ENCODE measurements at regions not wholly inside any gene's neighbourhood (a gene's known extent, or its start where the extent isn't known, plus 50 kb on each side); places are given as distances from the start of the nearest gene placed in this dataset.
A peak's percentile ranks its signal among the peaks of the same experiment; 100 is the strongest.

- TF ChIP-seq, protein P1, sequence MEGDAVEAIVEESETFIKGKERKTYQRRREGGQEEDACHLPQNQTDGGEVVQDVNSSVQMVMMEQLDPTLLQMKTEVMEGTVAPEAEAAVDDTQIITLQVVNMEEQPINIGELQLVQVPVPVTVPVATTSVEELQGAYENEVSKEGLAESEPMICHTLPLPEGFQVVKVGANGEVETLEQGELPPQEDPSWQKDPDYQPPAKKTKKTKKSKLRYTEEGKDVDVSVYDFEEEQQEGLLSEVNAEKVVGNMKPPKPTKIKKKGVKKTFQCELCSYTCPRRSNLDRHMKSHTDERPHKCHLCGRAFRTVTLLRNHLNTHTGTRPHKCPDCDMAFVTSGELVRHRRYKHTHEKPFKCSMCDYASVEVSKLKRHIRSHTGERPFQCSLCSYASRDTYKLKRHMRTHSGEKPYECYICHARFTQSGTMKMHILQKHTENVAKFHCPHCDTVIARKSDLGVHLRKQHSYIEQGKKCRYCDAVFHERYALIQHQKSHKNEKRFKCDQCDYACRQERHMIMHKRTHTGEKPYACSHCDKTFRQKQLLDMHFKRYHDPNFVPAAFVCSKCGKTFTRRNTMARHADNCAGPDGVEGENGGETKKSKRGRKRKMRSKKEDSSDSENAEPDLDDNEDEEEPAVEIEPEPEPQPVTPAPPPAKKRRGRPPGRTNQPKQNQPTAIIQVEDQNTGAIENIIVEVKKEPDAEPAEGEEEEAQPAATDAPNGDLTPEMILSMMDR (IDR thresholded peaks at IDR 0.05), result peak in 2 of 3 experiments; percentile 8 to 30
- no peak for TF ChIP-seq POLR2A (IDR thresholded peaks at IDR 0.05)
These were observed 82.9 kb downstream of the LAS1L start for GRCh38 chrX:65451663-65452062.

Data from testis (tissue), 2 donors.